GM12892 (cell line): ENCODE measurements at regions not wholly inside any gene's neighbourhood (a gene's known extent, or its start where the extent isn't known, plus 50 kb on each side); places are given as distances from the start of the nearest gene placed in this dataset.

Experiments used
- POLR2A ChIP-seq: IDR thresholded peaks from 2 replicates; pipeline ENCODE4 v1.6.1; 2011; ENCODE audit warnings: low read depth, low read length, control low read depth
- POLR2AphosphoS5 ChIP-seq: IDR thresholded peaks from 2 replicates; pipeline ENCODE4 v1.6.1; 2011; ENCODE audit warnings: low read depth, low read length, control low read depth
- TAF1 ChIP-seq: IDR thresholded peaks from 2 replicates; pipeline ENCODE4 v1.6.1; 2011; ENCODE audit warnings: low read depth, mild to moderate bottlenecking, control low read depth, low read length, borderline replicate concordance

DNA sequence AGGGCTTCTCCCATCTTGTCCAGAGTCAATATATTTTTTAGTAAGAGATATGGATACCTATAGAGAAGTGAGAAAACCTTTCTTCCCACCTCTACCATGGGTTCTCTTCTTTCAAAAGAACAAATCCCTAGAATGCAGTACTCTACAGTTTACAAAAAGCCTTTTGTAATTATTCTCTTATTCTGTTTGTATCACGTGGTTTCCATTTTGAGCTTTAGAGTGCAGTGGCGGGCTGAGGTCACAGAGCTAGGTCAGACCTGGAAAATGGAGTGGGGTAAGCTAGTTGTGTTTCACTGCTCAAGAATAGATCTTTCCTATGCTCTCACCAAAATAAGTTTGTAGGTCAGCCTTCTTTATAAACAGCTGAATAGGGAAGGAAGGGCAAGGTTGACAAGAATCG, 85.3 kb upstream of the MAF start:
- TF ChIP-seq POLR2A (no peak), TAF1 (no peak), POLR2AphosphoS5 (no peak)
